Esophagus muscularis mucosa (tissue), 4 donors: ENCODE measurements at regions not wholly inside any gene's neighbourhood (a gene's known extent, or its start where the extent isn't known, plus 50 kb on each side); places are given as distances from the start of the nearest gene placed in this dataset.

Source experiments
- DNase-seq: peaks from one replicate; pipeline ENCODE4 v3.0.0-alpha.2; 2017; ENCODE audit errors: extremely low spot score
- H3K27ac ChIP-seq, 4 donors: fragments of 200-600 bp; sonication (generic); replicated peaks in 1 of 4; 1 replicate in 3 of 4; 2 replicates in 1 of 4; pipeline ENCODE4 v1.5.1; 2016 to 2019; ENCODE audit warnings: mild to moderate bottlenecking in 1 of 4
- H3K27me3 ChIP-seq, 4 donors: fragments of 200-600 bp; sonication (generic); one replicate each; pipeline versions ENCODE4 v1.5.1 to v1.6.0; 2016 to 2019
- H3K36me3 ChIP-seq, 4 donors: fragments of 200-600 bp; sonication (generic); one replicate each; pipeline ENCODE4 v1.5.1; 2016 to 2019
- H3K4me1 ChIP-seq, 4 donors: fragments of 200-600 bp; sonication (generic); one replicate each; pipeline ENCODE4 v1.5.1; 2016 to 2019
- H3K4me3 ChIP-seq, 4 donors: fragments of 200-600 bp; sonication (generic); 1 replicate in 2 of 4; 2 replicates in 2 of 4; pipeline ENCODE4 v1.5.1; 2016 to 2019; ENCODE audit warnings: mild to moderate bottlenecking in 4 of 4, moderate library complexity in 1 of 4
- H3K9me3 ChIP-seq, 4 donors: fragments of 200-600 bp; sonication (generic); 1 replicate in 3 of 4; 2 replicates in 1 of 4; pipeline ENCODE4 v1.5.1; 2016 to 2019
- EP300 ChIP-seq: sonication (generic); formaldehyde crosslinking; IDR thresholded peaks from one replicate; pipeline ENCODE4 v1.6.1; 2017; ENCODE audit warnings: antibody characterized with exemption
- POLR2A ChIP-seq: fragments of 450-650 bp; IDR thresholded peaks from one replicate; pipeline ENCODE4 v1.6.1; 2017; ENCODE audit warnings: antibody characterized with exemption, moderate library complexity, mild to moderate bottlenecking, low read depth
- POLR2AphosphoS5 ChIP-seq, 2 donors: sonication (generic); formaldehyde crosslinking; IDR thresholded peaks; one replicate each; pipeline ENCODE4 v1.6.1; 2017; ENCODE audit warnings: antibody characterized with exemption in 2 of 2
- WGBS: methylation state at CpG from one replicate; pipeline ENCODE4 v1.1.5; 2018; 5-methylcytosine and 5-hydroxymethylcytosine counted together
- intact Hi-C: fragments of 100-400 bp; cut with DNase I; formaldehyde crosslinking; loops from one replicate; pipeline ENCODE4 v1.15.1; 2023
- TF ChIP-seq, protein P1 (sequence below), 3 experiments: fragments of 200-600 bp in 2 of 3; fragments of 450-650 bp in 1 of 3; sonication (generic) in 2 of 3; IDR thresholded peaks; one replicate each; pipeline ENCODE4 v1.5.1; 2017 to 2019; ENCODE audit warnings: antibody characterized with exemption in 3 of 3, mild to moderate bottlenecking in 2 of 3, moderate library complexity in 1 of 3

DNA sequence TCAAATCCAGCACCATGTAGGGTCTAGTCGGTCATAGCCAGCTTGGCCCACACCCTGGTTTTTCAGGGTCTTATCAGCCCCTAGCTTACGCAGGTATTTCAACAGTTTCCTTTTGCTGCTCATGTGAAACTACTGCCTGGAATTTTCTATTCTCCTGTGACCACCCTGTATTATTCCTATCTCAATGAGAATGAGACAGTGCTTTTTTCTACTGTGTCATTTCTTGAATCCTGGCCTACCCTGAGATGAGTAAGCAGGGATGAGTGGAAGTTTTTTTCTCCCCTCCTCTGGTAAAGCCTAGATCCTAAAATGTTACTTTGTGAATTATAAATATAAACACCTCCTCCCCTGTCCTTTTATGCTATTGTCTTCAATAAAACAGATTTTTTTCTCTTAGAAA, 62.7 kb upstream of the ARID2 start:
- Histone ChIP-seq H3K4me1 (peaks cover 11 to 31% (median 26%) of the 10 kb centered on the region in 4 donors), H3K4me3 (no peak overlapping the region), H3K27ac (no peak overlapping the region), H3K36me3 (no peaks in the 10 kb centered on the region), H3K27me3 (no peaks in the 10 kb centered on the region), H3K9me3 (no peaks in the 10 kb centered on the region)
- intact Hi-C loops: no loop called here
- DNase-seq: no peak
- TF ChIP-seq POLR2AphosphoS5 (IDR thresholded peaks at IDR 0.05): no peak
- TF ChIP-seq, protein P1, sequence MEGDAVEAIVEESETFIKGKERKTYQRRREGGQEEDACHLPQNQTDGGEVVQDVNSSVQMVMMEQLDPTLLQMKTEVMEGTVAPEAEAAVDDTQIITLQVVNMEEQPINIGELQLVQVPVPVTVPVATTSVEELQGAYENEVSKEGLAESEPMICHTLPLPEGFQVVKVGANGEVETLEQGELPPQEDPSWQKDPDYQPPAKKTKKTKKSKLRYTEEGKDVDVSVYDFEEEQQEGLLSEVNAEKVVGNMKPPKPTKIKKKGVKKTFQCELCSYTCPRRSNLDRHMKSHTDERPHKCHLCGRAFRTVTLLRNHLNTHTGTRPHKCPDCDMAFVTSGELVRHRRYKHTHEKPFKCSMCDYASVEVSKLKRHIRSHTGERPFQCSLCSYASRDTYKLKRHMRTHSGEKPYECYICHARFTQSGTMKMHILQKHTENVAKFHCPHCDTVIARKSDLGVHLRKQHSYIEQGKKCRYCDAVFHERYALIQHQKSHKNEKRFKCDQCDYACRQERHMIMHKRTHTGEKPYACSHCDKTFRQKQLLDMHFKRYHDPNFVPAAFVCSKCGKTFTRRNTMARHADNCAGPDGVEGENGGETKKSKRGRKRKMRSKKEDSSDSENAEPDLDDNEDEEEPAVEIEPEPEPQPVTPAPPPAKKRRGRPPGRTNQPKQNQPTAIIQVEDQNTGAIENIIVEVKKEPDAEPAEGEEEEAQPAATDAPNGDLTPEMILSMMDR (IDR thresholded peaks at IDR 0.05): no peak
- 100% methylated on average over 2 of the region's 2 CpGs for WGBS

GRCh38 chr12:45667761-45668160, 61.7 kb upstream of the ARID2 start:
- TF ChIP-seq, protein P1 (IDR thresholded peaks at IDR 0.05): no peak
- TF ChIP-seq EP300 (no peak), POLR2A (no peak), POLR2AphosphoS5 (IDR thresholded peaks at IDR 0.05) (no peak)
- no peak for DNase-seq
- H3K27ac ChIP-seq: no peak overlapping the region
- no peaks in the 10 kb centered on the region for H3K27me3 ChIP-seq
- intact Hi-C loops: no loop called here
- H3K36me3 ChIP-seq: no peaks in the 10 kb centered on the region
- H3K9me3 ChIP-seq: no peaks in the 10 kb centered on the region
- H3K4me3 ChIP-seq: no peak overlapping the region
- 90% methylated on average over 2 of the region's 2 CpGs for WGBS
- peaks cover 11 to 31% (median 26%) of the 10 kb centered on the region in 4 donors for H3K4me1 ChIP-seq

- H3K27ac ChIP-seq: peak overlapping the region in 2 of 4 donors; percentile 3 to 31
- no peaks in the 10 kb centered on the region for H3K9me3 ChIP-seq
- H3K4me3 ChIP-seq: peak overlapping the region in 2 of 4 donors; percentile 8 to 11
- H3K4me1 ChIP-seq: peaks cover 11 to 33% (median 28%) of the 10 kb centered on the region in 4 donors
- no peak for TF ChIP-seq POLR2A
- WGBS: 24% methylated on average over 1 of the region's 1 CpG
- H3K36me3 ChIP-seq: no peaks in the 10 kb centered on the region
- H3K27me3 ChIP-seq: no peaks in the 10 kb centered on the region
- intact Hi-C loops: no loop called here
- no peak for DNase-seq
Measured at GRCh38 chr12:45668641-45669040, 60.9 kb upstream of the ARID2 start.

DNA sequence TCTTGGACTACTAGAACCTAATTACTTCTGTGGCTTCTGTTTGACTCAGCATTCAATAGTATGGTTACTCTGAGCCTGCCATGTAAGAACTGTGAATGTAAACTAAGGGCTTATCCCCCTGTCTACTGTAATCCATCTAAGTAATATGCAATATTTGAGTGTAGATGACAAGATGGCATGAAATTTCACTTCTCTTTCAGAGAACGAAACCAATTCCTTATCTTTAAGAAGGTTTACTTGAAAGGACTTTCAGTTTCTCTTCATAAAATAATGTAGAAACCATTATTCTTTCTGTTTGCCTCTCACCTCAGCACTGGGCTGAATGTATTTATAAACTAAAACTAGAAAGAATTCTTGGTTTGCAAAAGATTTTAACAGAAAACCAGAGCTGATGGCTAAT, 60.4 kb upstream of the ARID2 start:
- WGBS: 24% methylated on average over 1 of the region's 1 CpG
- peaks cover 11 to 38% (median 32%) of the 10 kb centered on the region in 4 donors for H3K4me1 ChIP-seq
- no peak for DNase-seq
- TF ChIP-seq POLR2A (no peak), EP300 (no peak), POLR2AphosphoS5 (IDR thresholded peaks at IDR 0.05) (no peak)
- TF ChIP-seq, protein P1 (IDR thresholded peaks at IDR 0.05): no peak
- no peaks in the 10 kb centered on the region for H3K36me3 ChIP-seq
- H3K4me3 ChIP-seq: peak overlapping the region in 3 of 4 donors; percentile 8 to 18 (median 11)
- no peaks in the 10 kb centered on the region for H3K9me3 ChIP-seq
- intact Hi-C loops: no loop called here
- no peaks in the 10 kb centered on the region for H3K27me3 ChIP-seq
- H3K27ac ChIP-seq: peak overlapping the region in 2 of 4 donors; percentile 3 to 31

- peaks cover 11 to 45% (median 39%) of the 10 kb centered on the region in 4 donors for H3K4me1 ChIP-seq
- no peaks in the 10 kb centered on the region for H3K9me3 ChIP-seq
- TF ChIP-seq EP300: no peak
- TF ChIP-seq POLR2AphosphoS5 (IDR thresholded peaks at IDR 0.05): no peak
- TF ChIP-seq, protein P1 (IDR thresholded peaks at IDR 0.05): no peak
- TF ChIP-seq POLR2A: no peak
- no peak overlapping the region for H3K4me3 ChIP-seq
- 49% methylated on average over 2 of the region's 2 CpGs for WGBS
- no peak overlapping the region for H3K27ac ChIP-seq
- H3K27me3 ChIP-seq: no peaks in the 10 kb centered on the region
- intact Hi-C loops: no loop called here
- DNase-seq: no peak
- H3K36me3 ChIP-seq: no peaks in the 10 kb centered on the region
Measured at GRCh38 chr12:45669792-45670191, 59.7 kb upstream of the ARID2 start.
